HG02938 (cell line): ENCODE measurements at regions not wholly inside any gene's neighbourhood (a gene's known extent, or its start where the extent isn't known, plus 50 kb on each side); places are given as distances from the start of the nearest gene placed in this dataset.
"Not testable (repeated sequence)": the region's sequence is repeated elsewhere in the genome, so short reads cannot be mapped to it uniquely, and the experiment has no call there.

Source experiments
- ATAC-seq: cut with Tn5 transposase; IDR thresholded peaks from one replicate; pipeline ENCODE4 v1.9.1; 2021; ENCODE audit warnings: mild to moderate bottlenecking, moderate library complexity; ENCODE audit not compliant: unreplicated experiment

- ATAC-seq, result no peak
Measured at GRCh38 chr4:162498168-162498567, 334.4 kb upstream of the FSTL5 start.

DNA sequence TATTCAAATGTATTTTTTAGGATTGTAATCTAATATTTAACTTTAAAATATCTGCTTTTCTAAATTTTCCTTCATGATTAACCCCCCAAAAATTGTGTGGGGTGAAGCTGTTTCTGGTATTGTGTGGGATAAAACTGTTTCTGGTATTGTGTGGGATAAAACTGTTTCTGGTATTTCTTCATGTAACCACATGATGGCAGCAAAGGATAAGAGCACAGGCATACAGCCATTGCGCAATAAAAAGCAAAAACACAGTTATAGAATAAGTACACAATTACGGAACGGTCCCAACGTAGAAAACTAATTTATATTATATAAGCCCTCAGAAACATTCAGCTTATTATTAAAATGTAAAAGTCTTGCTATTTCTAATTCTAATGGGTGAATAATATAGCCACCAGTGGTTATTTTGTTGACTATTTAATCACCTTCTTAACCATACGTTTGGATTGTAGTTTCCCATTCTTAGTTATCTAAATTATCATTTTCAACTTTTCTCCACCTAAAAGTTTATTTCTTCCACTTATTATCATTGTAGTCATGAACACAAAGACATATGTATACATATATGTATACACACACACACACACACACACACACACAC is 333.9 kb upstream of the FSTL5 start:
- ATAC-seq, result peak; percentile 72

DNA sequence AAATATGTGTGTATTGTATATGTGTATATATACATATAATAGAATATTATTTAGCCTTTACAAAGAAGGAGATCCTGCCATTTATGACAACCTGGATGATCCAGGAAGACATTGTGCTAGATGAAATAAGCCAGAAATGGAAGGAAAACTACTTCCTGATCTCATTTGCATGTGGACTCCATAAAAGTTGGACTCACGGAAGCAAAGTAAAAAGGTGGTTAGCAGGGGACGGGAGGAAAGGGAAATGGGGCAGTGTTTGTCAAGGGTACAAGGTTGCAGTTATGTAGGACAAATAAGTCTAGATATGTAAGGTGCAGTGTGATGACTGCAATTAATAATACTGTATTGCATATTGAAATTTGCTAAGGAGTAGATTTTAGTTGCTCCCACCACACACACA is 331.1 kb upstream of the FSTL5 start:
- no peak for ATAC-seq

GRCh38 chr4:162485486-162485885 is 321.7 kb upstream of the FSTL5 start:
- ATAC-seq, result no peak

- no peak for ATAC-seq
Measured at GRCh38 chr4:162475246-162475645, 311.4 kb upstream of the FSTL5 start.

DNA sequence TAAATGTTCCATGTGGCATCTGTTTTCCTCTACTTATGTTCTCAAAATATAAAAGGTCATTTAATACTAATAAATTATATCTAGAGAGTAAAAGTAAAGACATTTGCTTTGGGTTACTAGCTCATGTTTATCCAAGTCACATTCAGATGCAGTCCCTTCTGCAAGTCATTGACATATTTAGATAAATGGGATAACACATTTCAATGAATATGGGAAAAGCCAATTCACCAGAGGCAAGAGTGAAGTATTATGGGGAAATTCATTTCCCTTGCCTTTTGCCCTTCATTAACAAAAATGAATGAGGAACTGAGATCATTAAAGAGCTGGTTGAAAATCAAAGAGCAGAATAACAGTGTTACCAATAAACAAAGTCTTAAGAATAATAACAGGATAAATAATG is 306.2 kb upstream of the FSTL5 start:
- no peak for ATAC-seq

DNA sequence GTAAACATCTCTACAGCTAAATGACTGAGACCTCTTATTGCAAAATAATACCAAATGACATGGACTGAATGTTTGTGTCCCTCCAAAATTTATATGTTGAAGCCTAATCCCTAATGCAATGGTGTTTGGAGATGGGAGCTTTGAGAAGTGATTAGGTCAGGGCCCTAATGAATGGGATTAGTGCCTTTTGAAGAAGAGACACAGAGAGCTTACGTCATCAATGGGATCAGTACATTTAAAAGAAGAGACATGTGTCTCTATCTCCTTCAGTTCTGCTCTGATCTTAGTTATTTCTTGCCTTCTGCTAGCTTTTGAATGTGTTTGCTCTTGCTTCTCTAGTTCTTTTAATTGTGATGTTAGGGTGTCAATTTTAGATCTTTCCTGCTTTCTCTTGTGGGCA is 301.6 kb upstream of the FSTL5 start:
- ATAC-seq, result not testable (repeated sequence)

DNA sequence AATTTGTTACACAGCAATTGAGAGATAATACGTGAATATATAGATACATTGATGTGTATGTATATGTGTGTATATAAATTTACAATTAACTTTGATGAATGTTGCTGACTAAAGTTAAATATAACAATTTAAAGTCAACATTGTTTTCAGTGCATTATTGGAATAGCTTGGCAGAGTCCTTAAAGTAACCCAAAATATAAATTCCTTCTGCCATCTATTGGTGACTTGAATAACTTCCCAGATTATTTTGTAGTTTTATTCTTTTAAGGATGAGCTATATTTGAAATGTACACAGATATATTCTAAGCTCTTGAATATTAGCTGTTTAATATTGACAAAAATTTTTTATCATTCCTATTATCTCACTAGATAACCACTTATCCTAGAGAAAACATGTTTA is 298.2 kb upstream of the FSTL5 start:
- ATAC-seq, result no peak

GRCh38 chr4:162458051-162458450 is 294.3 kb upstream of the FSTL5 start:
- ATAC-seq, result no peak

DNA sequence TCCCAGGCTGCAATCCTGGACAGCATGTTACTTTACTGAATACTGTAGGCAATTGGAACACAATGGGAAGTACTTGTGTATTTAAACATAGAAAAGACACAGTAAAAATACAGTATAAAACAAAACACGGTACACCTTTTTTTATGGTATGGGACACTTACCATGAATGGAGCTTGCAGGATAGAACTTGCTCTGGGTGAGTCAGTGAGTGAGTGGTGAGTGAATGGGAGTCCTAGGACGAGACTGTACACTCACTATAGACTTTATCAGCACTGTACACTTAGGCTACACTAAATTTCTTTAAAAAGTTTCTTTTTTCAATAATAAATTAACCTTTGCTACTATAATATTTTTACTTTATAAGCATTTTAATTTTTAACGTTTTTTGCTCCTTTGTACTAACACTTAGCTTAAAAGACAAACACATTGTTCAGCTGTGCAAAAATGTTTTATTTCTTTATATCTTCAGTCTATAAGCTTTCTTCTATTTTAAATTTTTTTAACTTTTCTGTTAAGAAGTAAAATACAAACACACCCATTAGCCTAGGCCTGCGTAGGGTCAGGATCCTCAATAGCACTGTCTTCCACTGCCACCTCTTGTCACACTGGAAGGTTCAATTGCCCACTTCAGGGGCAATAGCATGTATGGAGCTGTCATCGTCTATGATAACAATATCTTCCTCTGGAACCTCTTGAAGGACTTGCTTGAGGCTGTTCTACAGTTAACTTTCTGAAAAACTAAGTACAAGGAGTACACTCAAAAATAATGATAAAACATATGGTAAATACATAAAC is 293.5 kb upstream of the FSTL5 start:
- ATAC-seq, result no peak

DNA sequence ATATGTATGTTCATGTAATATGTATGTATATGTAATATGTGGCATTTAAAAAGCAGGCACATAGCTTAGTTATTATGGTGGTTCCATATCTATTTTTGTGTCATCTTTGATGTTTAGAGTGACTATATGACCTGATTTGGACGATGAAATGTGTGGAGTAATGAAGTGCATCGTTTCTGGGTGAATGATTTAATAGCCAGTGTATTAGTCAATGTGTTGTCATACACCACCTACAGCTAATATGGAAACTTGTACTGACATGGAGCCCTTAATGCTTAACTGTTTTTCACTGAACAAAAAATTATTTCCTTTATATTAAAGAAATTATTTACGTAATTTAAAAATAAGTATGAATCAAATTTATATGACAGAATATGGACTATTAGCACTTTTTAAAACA is 292.3 kb upstream of the FSTL5 start:
- ATAC-seq, result no peak

DNA sequence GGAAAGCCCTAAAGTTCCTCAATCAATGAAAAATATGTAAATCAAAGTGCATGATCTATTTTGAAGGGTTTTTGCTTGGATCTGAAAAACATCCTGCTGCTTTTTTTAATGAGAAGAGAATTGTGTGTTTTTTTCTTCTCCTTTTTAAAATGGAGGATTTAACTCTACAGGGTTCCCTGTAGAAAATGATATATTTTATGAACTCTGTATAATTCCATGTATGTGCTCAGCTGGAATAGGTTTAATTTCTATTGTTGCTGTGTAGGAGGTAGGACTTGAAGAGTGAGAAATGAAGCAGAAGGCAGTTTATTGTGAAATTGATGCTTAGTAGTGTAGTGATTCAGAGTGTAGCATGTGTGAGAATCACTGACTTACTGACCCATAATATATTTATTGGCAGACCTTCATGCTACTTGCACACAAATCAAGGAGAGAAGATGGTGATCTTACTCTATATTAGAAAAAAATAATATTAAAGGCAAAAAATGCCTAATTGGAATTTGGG is 286.8 kb upstream of the FSTL5 start:
- no peak for ATAC-seq

DNA sequence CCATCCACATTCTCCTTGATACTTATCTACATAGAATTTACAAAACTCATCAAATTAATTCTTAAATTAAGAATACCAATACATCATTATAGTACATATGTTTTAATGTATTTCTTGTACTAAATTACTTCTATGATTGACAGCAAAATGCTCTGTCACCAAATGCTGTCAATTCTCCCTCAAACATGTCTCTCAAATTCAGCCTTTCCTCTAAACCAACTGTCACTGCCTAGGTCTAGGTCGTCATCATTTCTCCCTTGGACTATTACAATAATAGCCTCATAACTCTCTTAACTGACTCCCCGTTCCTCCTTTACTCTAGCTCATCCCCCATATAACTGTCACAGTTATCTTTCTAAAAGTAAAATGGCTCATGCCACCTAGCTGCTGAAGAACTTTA is 279.7 kb upstream of the FSTL5 start:
- no peak for ATAC-seq

- no peak for ATAC-seq
Measured at GRCh38 chr4:162442128-162442527, 278.3 kb upstream of the FSTL5 start.

- no peak for ATAC-seq
Measured at GRCh38 chr4:162422312-162422711, 258.5 kb upstream of the FSTL5 start.

- no peak for ATAC-seq
Measured at GRCh38 chr4:162410854-162411253, 247.1 kb upstream of the FSTL5 start.

GRCh38 chr4:162409048-162409447 is 245.2 kb upstream of the FSTL5 start:
- ATAC-seq, result no peak

GRCh38 chr4:162408309-162408708 is 244.5 kb upstream of the FSTL5 start:
- ATAC-seq, result no peak

DNA sequence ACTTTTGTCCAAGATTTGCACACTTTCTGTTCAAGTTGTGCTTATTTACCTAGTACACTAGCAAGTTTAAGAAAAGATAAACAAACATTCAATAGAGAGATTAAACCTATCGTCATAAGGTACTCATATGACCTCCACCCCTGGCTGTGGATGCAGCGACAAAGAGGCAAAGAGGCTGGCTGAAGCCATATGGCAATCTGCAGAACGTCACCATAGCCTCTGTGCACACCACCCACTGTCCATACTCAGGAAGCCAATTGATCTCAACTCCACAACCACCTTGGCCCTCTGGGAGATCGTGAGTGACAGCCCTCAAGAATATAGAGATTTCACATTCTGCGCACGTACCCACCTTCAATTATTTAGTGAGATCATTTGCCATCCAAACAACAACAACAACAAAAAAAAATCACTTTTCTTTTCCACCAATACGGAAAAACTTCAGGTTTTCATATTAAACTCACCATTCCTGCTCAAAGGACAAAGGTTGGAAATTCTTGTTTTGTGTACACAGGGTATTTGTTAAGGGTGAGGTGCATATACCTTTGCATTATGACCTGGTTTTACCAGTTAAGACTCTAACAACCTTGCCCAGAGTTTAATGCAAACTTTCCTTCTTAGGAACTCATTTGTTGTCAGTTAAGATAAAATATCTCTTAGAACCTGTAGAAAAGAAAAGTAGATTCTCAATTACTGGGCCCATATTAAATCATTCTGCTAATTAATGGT is 243.0 kb upstream of the FSTL5 start:
- no peak for ATAC-seq

DNA sequence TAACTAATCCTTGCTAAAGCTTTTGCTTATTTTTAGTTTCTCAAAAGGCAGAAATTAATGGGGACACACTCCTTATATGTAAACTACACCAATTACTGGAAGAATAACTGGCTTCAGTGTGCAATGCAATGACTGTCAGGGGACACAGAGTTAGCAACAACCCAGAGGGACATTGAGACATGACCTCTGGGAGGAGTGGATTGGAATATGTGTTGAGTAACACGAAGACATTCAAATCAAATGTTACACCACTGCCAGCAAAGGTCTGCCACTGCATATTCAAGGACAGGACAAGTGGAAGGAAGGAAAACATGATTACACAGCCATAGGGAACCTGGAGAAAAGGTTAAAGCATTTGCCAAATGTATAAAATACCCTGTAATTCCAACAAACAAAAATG is 240.1 kb upstream of the FSTL5 start:
- ATAC-seq, result no peak

DNA sequence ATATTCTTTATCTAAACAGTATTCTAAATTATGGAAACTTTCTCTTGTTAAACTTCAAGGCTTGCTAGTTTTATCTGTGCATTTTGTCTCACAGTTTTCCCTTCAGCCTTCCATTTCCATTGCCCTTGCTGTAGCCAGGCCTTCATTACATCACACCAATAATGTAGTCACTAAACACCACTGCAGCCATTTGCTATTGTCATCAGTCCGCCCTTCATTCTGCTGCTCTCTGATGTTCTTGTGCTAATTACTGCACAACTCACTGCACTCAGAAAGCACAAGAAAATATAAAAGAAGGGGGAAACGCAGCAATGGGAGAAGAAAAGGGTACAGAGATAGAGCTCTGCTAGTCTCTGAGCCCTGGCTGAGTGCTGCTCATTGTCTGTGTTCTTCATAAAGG is 239.6 kb upstream of the FSTL5 start:
- ATAC-seq, result no peak

DNA sequence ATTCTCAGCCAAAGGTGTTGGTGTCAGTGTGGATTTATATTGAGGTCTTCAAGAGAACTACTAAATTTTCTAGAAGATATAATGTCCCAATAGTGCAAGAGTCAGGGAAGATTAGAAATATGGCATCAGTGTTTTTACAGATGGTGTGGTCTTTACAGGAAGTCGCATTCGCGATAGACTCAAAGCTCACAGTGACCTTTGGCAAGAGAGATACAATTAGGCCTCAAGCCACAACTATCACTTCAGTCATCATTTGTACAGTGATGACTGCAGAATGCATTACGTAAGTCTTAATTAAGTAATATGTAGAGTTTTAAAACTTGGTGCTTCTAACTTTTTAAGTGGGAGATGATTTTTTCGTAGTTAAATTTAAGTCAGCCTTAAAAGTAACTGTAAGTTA is 237.2 kb upstream of the FSTL5 start:
- no peak for ATAC-seq
